ENCODE measurements at regions not wholly inside any gene's neighbourhood (a gene's known extent, or its start where the extent isn't known, plus 50 kb on each side); places are given as distances from the start of the nearest gene placed in this dataset.

GRCh38 chr2:168322325-168323007, 75.1 kb upstream of the STK39 start:
- in situ Hi-C loops (cut with MboI) (no loop called here), intact Hi-C loops (cut with micrococcal nuclease; ENCODE audit: unreplicated experiment) (no loop called here)
- WGBS (ENCODE audit: insufficient coverage, insufficient replicate concordance, low lambda C conversion rate, missing lambda C conversion rate) = 0% methylated on average over 3 of the region's 3 CpGs
- H3K79me2 ChIP-seq (ENCODE audit: control insufficient read depth, insufficient read depth, low read length) = no peaks in the 10 kb centered on the region
- ChIA-PET RAD21 (ENCODE audit: unreplicated experiment) (no interaction called here), CTCF (no interaction called here), POLR2A (no interaction called here), SMC1A (ENCODE audit: uncharacterized antibody, unreplicated experiment) (interaction anchor here (1.2 kb wide), 1 partner anchor 24 kb away, joined by 3 read pairs; no protein-coding TSS in a partner anchor)
- H3K27ac ChIP-seq (ENCODE audit: control insufficient read depth, insufficient read depth) = no peak overlapping the region
- H3K27me3 ChIP-seq (replicated peaks in 1 of 2; ENCODE audit: control insufficient read depth in 2 of 2, insufficient read depth in 2 of 2, low read length in 1 of 2) = no peaks in the 10 kb centered on the region; a peak in 1 of 4 replicates
- no TSS peak for BruUV-seq (replicated peaks)
- no peak overlapping the region for H3K9ac ChIP-seq (ENCODE audit: control insufficient read depth, insufficient read depth, low read length)
- no peak for ATAC-seq
- H2AFZ ChIP-seq (ENCODE audit: control insufficient read depth, low read depth, low read length) = no peak overlapping the region
- TF ChIP-seq MXI1 (IDR thresholded peaks at IDR 0.05; ENCODE audit: low read depth, low read length) (no peak), MYB (IDR thresholded peaks at IDR 0.05; ENCODE audit: borderline replicate concordance, low read depth, low read length) (no peak), ATF2 (IDR thresholded peaks at IDR 0.05; ENCODE audit: low read length) (no peak)
- no peak for FAIRE-seq
- H3K4me1 ChIP-seq (ENCODE audit: control insufficient read depth, insufficient read depth, low read length) = no peaks in the 10 kb centered on the region
- DNase-seq (ENCODE audit: low read depth, low spot score) = no peak
- H4K20me1 ChIP-seq (ENCODE audit: control insufficient read depth, insufficient read depth) = no peaks in the 10 kb centered on the region
- H3K4me2 ChIP-seq (ENCODE audit: control insufficient read depth, insufficient read depth) = no peak overlapping the region
- no peaks in the 10 kb centered on the region; the same call in 2 of the 3 replicates for H3K9me3 ChIP-seq (replicated peaks; ENCODE audit: control insufficient read depth, insufficient read depth, low read length)
- H3K36me3 ChIP-seq (ENCODE audit: control insufficient read depth in 2 of 2, insufficient read depth in 2 of 2, low read length in 1 of 2) = no peaks in the 10 kb centered on the region
- H3K4me3 ChIP-seq = no peak overlapping the region

GRCh38 chr2:168323529-168324021, 76.2 kb upstream of the STK39 start:
- SMC1A ChIA-PET (ENCODE audit: uncharacterized antibody, unreplicated experiment) = no interaction called here
- Histone ChIP-seq H3K79me2 (ENCODE audit: control insufficient read depth, insufficient read depth, low read length) (no peaks in the 10 kb centered on the region), H3K4me3 (no peak overlapping the region), H3K27me3 (replicated peaks in 1 of 2; ENCODE audit: control insufficient read depth in 2 of 2, insufficient read depth in 2 of 2, low read length in 1 of 2) (no peaks in the 10 kb centered on the region; a peak in 1 of 4 replicates), H2AFZ (ENCODE audit: control insufficient read depth, low read depth, low read length) (no peak overlapping the region), H3K9ac (ENCODE audit: control insufficient read depth, insufficient read depth, low read length) (no peak overlapping the region), H3K36me3 (ENCODE audit: control insufficient read depth in 2 of 2, insufficient read depth in 2 of 2, low read length in 1 of 2) (no peaks in the 10 kb centered on the region), H3K27ac (ENCODE audit: control insufficient read depth, insufficient read depth) (no peak overlapping the region), H4K20me1 (ENCODE audit: control insufficient read depth, insufficient read depth) (no peaks in the 10 kb centered on the region), H3K4me1 (ENCODE audit: control insufficient read depth, insufficient read depth, low read length) (no peaks in the 10 kb centered on the region), H3K9me3 (replicated peaks; ENCODE audit: control insufficient read depth, insufficient read depth, low read length) (no peaks in the 10 kb centered on the region; the same call in 2 of the 3 replicates), H3K4me2 (ENCODE audit: control insufficient read depth, insufficient read depth) (no peak overlapping the region)
- RAD21 ChIA-PET (ENCODE audit: unreplicated experiment) = no interaction called here
- in situ Hi-C loops (cut with MboI) = no loop called here
- no peak for DNase-seq (ENCODE audit: low read depth, low spot score)
- WGBS (ENCODE audit: insufficient coverage, insufficient replicate concordance, low lambda C conversion rate, missing lambda C conversion rate) = 13% methylated on average over 11 of the region's 11 CpGs
- ATAC-seq = no peak
- no TSS peak for BruUV-seq (replicated peaks)
- CTCF ChIA-PET = interaction anchor here (1.3 to 1.5 kb wide), 2 partner anchors 9 to 23 kb away, joined by 3 to 5 read pairs; no protein-coding TSS in a partner anchor
- no peak for FAIRE-seq
- TF ChIP-seq STAT1 (conservative IDR thresholded peaks at IDR 0.05) (no peak), IRF4 (IDR thresholded peaks at IDR 0.05; ENCODE audit: low read depth, low read length) (peak; percentile 40; the same call in 1 of the 2 replicates), BCL11A (IDR thresholded peaks at IDR 0.05; ENCODE audit: low read depth, low read length) (0 out of 2 replicates have a peak, but pooled peaks have one; percentile 11), JUNB (IDR thresholded peaks at IDR 0.05) (peak; percentile 40; the same call in 1 of the 2 replicates)
- POLR2A ChIA-PET = no interaction called here
- intact Hi-C loops (cut with micrococcal nuclease; ENCODE audit: unreplicated experiment) = no loop called here
